ENCODE measurements at regions not wholly inside any gene's neighbourhood (a gene's known extent, or its start where the extent isn't known, plus 50 kb on each side); places are given as distances from the start of the nearest gene placed in this dataset.
A peak's percentile ranks its signal among the peaks of the same experiment; 100 is the strongest.
"Not testable (repeated sequence)": the region's sequence is repeated elsewhere in the genome, so short reads cannot be mapped to it uniquely, and the experiment has no call there.

DNA sequence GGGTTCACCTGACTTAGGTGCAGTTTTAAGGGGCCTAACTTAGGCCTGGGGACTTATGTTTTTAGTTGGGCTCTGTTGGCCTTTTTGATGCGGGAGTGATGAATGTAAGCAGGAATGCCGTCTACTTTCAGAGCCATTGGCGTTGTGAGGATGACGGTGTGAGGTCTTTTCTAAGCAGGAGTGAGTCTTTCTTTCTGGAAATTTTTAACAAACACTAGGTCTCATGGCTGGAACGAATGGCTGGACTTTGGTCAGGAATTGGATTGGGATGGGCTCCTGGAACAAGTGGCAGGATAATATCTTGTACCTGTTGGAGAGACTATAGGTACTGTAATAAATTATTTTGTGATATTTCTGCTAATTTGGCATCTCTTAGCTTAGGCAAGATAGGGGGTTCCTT is 163.9 kb upstream of the CCZ1B start:
- not testable (repeated sequence) for DNase-seq (ENCODE audit: low read depth, low spot score)

GRCh38 chr7:6990426-6991152 is 164.5 kb upstream of the CCZ1B start:
- not testable (repeated sequence) for DNase-seq (ENCODE audit: low read depth, low spot score)

GRCh38 chr7:6991169-6991611 is 165.1 kb upstream of the CCZ1B start:
- peak; percentile 33 for DNase-seq (ENCODE audit: low read depth, low spot score)

DNA sequence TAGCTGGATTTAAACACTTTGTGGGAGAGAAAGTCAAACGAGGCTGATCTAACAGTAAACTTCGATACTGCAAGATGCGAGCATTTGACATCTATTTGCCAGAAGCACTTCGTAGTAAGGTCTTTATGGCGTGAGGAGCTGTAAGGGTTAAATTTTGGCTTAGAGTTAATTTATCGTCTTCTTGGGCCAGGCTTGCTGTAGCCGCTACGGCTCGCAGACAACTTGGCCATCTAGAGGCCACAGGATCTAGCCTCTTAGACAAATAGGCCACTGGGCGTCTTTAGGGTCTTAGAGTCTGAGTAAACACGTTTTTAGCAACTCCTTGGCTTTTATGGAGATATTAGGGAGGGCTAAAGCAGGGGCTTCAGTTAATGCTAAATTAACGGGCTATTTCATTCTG is 165.6 kb upstream of the CCZ1B start:
- DNase-seq (ENCODE audit: low read depth, low spot score), result not testable (repeated sequence)

GRCh38 chr7:6992133-6992532 is 166.1 kb upstream of the CCZ1B start:
- not testable (repeated sequence) for DNase-seq (ENCODE audit: low read depth, low spot score)

- not testable (repeated sequence) for DNase-seq (ENCODE audit: low read depth, low spot score)
Measured at GRCh38 chr7:6995026-6995425, 169.0 kb upstream of the CCZ1B start.

DNA sequence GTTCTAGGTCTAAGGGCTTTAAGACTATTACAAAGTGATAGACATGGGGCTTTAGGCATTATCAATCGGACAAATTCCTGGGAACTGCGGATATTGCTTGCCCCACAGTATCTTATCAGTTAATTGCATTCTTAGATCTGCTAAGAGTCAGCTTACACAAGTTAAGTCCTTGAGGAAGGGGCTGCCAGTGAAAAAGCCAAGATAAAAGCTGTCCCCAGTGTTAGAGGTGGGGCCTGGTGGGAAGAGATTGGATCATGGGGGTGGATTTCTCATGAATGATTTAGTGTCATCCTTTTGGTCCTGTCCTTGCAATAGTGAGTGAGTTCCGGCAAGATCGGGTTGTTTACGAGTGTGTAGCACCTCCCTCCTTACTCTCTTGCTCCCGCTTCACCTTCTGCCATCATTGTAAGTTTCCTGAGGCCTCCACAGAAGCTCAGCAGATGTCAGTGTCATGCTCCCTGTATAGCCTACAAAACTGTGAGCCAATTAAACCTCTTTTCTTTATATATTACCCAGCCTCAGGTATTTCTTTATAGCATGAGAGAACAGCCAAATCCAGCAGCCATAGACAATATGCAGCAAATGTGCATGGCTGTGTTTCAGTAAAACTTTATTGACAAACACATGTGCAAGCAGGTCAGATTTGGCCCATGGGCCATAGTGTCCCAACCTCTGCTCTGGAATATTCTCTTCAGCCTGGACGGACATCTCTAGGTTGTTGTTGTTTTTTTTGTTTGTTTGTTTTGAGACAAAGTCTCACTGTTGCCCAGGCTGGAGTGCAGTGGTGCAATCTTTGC is 169.6 kb upstream of the CCZ1B start:
- not testable (repeated sequence) for DNase-seq (ENCODE audit: low read depth, low spot score)

DNA sequence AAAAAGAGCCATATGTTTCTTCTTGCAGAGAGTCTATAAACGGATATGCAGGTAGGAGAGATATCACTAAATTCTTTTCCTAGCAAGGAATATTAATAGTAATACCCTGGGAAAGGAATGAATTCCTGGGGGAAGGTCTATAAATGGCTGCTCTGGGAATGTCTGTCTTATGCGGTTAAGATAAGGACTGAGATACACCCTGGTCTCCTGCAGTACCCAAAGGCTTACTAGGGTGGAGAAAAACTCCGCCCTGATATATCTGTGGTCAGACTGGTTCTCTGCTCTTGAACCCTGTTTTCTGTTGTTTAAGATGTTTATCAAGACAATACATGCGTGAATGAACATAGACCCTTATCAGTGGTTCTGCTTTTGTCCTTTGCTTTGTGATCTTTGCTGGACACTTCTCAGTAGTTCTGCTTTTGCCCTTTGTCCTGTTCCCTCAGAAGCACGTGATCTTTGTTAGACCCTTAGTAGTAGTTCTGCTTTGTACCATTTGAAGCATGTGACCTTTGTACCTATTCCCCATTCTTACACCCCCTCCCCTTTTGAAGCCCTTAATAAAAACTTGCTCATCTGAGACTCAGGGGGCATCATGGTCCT is 173.1 kb upstream of the CCZ1B start:
- DNase-seq (ENCODE audit: low read depth, low spot score), result not testable (repeated sequence)

- no peak for DNase-seq (ENCODE audit: low read depth, low spot score)
Measured at GRCh38 chr7:7002418-7003062, 176.5 kb upstream of the CCZ1B start.

GRCh38 chr7:7005303-7005702 is 177.0 kb upstream of the C1GALT1 start:
- DNase-seq (ENCODE audit: low read depth, low spot score), result no peak

DNA sequence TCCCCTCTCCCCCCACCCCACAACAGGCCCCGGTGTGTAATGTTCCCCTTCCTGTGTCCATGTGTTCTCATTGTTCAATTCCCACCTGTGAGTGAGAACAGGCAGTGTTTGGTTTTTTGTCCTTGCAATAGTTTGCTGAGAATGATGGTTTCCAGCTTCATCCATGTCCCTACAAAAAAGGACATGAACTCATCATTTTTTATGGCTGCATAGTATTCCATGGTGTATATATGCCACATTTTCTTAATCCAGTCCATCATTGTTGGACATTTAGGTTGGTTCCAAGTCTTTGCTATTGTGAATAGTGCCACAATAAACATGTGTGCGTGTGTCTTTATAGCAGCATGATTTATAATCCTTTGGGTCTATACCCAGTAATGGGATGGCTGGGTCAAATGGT is 176.4 kb upstream of the C1GALT1 start:
- DNase-seq (ENCODE audit: low read depth, low spot score), result not testable (repeated sequence)

GRCh38 chr7:7011241-7011640 is 171.1 kb upstream of the C1GALT1 start:
- not testable (repeated sequence) for DNase-seq (ENCODE audit: low read depth, low spot score)

DNA sequence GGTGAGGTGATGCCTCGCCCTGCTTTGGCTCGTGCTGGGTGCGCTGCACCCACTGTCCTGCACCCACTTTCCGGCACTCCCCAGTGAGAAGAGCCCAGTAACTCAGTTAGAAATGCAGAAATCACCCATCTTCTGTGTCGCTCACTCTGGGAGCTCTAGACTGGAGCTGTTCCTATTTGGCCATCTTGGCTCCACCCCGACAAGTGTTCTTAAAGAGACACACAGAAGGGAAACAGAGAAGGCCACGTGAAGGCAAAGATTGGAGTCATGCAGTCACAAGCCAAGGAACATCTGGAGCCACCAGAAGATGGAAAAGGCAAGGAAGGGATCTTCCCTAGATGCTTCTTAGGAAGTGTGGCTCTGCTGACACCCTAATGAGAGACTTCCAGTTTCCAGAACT is 170.6 kb upstream of the C1GALT1 start:
- DNase-seq (ENCODE audit: low read depth, low spot score), result not testable (repeated sequence)

DNA sequence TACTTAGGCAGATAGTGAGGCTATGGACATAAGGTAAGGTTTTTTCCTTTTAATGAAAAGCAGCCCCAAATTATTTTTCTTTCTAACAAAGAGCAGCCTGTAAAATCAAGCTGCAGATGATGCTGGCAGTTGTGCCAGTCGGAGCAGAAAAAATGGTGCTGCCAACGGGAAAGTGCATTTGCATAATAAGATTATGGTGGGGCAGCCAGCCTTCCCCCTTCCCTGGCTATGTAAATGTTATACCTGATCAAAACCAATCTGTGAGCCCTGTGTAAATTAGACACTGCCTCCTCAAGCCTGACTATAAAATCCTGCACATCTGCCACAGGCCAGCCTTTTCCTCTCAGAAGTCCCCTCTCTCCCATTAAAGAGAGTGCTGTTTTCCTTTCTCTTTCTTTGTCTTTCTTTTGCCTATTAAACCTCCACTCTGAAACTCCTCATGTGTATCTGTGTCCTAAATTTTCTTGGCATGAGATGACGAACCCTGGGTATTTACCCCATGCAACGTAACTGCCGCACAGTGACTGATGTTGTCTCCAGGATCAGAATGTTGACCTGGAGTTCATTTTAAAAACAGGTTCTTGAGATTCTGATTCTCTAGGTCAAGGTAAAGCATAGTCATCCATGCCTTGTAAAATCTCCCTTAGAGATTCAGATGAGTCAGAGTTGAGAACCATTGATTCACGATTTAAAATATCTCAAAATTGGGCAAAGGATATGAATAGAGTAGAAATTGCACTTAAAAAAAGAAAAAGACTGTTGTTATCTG is 167.3 kb upstream of the C1GALT1 start:
- no peak for DNase-seq (ENCODE audit: low read depth, low spot score)

DNA sequence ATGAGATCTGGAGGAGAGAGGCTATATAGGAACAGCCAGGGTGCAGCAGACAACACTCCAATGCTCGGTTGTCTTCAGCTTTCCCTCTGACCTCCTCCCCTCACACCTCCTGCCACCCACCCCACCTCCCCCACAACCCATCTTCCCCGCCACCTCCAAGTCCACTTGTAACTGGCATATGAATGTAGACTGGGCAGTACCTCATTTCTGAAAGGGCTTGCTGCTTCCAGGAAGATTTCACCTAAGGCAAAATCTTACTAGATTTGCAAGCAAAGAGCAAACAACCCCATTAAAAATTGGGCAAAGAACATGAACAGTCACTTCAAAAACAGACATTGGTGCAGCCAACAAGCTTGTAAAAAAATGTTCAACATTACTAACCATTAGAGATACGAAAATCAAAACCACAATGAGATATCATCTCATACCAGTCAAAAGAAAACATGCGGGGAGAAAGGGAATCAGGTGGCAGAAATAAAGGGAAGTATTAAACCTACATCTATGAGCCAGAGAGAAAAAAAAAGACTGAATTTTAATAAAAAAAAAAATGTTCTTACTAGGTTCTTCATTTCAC is 164.6 kb upstream of the C1GALT1 start:
- no peak for DNase-seq (ENCODE audit: low read depth, low spot score)

- DNase-seq (ENCODE audit: low read depth, low spot score), result no peak
Measured at GRCh38 chr7:7018290-7018689, 164.1 kb upstream of the C1GALT1 start.

DNA sequence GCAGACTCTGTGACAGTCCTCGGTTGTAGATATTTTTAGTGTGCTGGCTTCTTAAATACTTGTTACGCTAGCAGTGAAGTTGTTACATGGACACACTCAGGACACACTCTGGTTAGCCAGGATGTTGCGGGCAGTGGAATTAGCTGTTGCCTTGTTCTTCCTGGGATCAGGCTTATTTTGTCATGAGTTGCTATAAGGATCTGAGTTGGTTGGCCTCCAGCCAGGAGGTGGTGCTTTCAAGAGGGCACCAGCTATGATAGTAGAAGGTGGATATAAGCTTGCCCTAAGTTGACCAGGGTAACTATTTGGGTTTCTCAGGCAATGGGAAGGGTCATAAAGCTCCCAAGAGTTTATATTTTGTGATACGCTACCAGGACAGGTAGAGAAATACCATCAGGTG is 150.1 kb upstream of the C1GALT1 start:
- no peak for DNase-seq (ENCODE audit: low read depth, low spot score)

- DNase-seq (ENCODE audit: low read depth, low spot score), result no peak
Measured at GRCh38 chr7:7035851-7036250, 146.5 kb upstream of the C1GALT1 start.

DNA sequence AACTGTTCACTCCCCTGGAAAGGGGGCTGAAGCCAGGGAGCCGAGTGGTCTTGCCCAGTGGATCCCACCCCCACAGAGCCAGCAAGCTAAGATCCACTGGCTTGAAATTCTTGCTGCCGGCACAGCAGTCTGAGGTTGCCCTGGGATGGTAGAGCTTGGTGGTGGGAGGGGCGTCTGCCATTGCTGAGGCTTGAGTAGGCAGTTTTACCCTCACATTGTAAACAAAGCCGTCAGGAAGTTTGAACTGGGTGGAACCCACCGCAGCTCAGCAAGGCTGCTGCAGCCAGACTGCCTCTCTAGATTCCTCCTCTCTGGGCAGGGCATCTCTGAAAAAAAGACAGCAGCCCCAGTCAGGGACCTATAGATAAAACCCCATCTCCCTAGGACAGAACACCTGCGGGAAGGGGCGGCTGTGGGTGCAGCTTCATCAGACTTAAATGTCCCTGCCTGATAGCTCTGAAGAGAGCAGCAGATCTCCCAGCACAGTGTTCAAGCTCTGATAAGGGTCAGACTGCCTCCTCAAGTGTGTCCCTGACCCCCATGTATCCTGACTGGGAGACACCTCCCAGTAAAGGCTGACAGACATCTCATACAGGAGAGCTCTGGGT is 140.0 kb upstream of the C1GALT1 start:
- not testable (repeated sequence) for DNase-seq (ENCODE audit: low read depth, low spot score)

- no peak for DNase-seq (ENCODE audit: low read depth, low spot score)
Measured at GRCh38 chr7:7044806-7045205, 137.5 kb upstream of the C1GALT1 start.
